DOHH2 (cell line): ENCODE measurements at regions not wholly inside any gene's neighbourhood (a gene's known extent, or its start where the extent isn't known, plus 50 kb on each side); places are given as distances from the start of the nearest gene placed in this dataset.

Experiments
- EZH2phosphoT487 ChIP-seq: fragments of 200-600 bp; sonication (generic); IDR thresholded peaks from 2 replicates; pipeline ENCODE4 v1.6.1; 2017; ENCODE audit warnings: borderline replicate concordance, mild to moderate bottlenecking, antibody characterized with exemption, low read length, moderate library complexity, mixed read lengths
- TF ChIP-seq, protein P1 (sequence below): fragments of 200-600 bp; sonication (generic); IDR thresholded peaks from one replicate; pipeline ENCODE4 v1.5.1; 2014; ENCODE audit warnings: antibody characterized with exemption, mild to moderate bottlenecking, low read depth, low read length; ENCODE audit not compliant: poor library complexity, severe bottlenecking

DNA sequence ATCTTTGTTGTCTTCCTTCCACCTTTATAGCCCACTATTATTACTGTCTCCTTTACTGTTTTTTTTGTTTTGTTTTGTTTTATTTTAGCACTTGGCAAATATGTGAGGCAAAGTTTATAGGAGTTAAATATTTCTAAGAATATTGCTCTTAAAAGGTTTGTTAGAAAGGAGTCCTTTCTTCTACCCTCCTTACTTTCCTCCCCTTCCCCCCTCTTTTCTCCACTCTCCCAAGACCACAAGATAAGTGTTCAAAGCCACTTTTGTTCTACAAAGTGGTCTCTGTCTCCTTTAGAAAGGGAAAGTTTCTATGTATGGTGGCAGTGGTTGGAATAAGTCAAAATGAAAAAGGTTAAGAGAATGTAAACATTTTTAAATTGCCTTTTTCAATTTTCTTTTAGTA is 130.7 kb upstream of the TSC22D2 start:
- TF ChIP-seq, protein P1, sequence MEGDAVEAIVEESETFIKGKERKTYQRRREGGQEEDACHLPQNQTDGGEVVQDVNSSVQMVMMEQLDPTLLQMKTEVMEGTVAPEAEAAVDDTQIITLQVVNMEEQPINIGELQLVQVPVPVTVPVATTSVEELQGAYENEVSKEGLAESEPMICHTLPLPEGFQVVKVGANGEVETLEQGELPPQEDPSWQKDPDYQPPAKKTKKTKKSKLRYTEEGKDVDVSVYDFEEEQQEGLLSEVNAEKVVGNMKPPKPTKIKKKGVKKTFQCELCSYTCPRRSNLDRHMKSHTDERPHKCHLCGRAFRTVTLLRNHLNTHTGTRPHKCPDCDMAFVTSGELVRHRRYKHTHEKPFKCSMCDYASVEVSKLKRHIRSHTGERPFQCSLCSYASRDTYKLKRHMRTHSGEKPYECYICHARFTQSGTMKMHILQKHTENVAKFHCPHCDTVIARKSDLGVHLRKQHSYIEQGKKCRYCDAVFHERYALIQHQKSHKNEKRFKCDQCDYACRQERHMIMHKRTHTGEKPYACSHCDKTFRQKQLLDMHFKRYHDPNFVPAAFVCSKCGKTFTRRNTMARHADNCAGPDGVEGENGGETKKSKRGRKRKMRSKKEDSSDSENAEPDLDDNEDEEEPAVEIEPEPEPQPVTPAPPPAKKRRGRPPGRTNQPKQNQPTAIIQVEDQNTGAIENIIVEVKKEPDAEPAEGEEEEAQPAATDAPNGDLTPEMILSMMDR, result no peak
- TF ChIP-seq EZH2phosphoT487, result no peak
